Coronary artery (tissue), 2 donors: ENCODE measurements at regions not wholly inside any gene's neighbourhood (a gene's known extent, or its start where the extent isn't known, plus 50 kb on each side); places are given as distances from the start of the nearest gene placed in this dataset.

ENCODE experiments used
- DNase-seq: peaks from one replicate; pipeline ENCODE4 v3.0.0-alpha.2; 2017; ENCODE audit warnings: low spot score
- H3K27ac ChIP-seq, 2 donors: fragments of 200-600 bp; sonication (generic); one replicate each; pipeline ENCODE4 v1.5.1; 2016 to 2019
- H3K4me3 ChIP-seq: fragments of 200-600 bp; sonication (generic); 2 replicates; pipeline ENCODE4 v1.5.1; 2016; ENCODE audit warnings: mild to moderate bottlenecking, moderate library complexity
- CTCF ChIP-seq: fragments of 200-600 bp; sonication (generic); IDR thresholded peaks from one replicate; pipeline ENCODE4 v1.5.1; 2019; ENCODE audit warnings: antibody characterized with exemption

GRCh38 chr9:99561961-99562565 is 259.6 kb upstream of the NR4A3 start:
- Histone ChIP-seq H3K4me3 (no peak overlapping the region), H3K27ac (no peak overlapping the region)
- no peak for TF ChIP-seq CTCF
- no peak for DNase-seq

- Histone ChIP-seq H3K4me3 (no peak overlapping the region), H3K27ac (no peak overlapping the region)
- no peak for TF ChIP-seq CTCF
- no peak for DNase-seq
These were observed 258.3 kb upstream of the NR4A3 start for GRCh38 chr9:99563364-99563763.

GRCh38 chr9:99565203-99565602 is 256.5 kb upstream of the NR4A3 start:
- no peak for DNase-seq
- no peak overlapping the region for H3K27ac ChIP-seq
- TF ChIP-seq CTCF = no peak
- H3K4me3 ChIP-seq = no peak overlapping the region

GRCh38 chr9:99567436-99567835 is 254.2 kb upstream of the NR4A3 start:
- no peak overlapping the region for H3K4me3 ChIP-seq
- H3K27ac ChIP-seq = no peak overlapping the region
- no peak for TF ChIP-seq CTCF
- DNase-seq = no peak

GRCh38 chr9:99569840-99570239 is 251.8 kb upstream of the NR4A3 start:
- H3K27ac ChIP-seq = no peak overlapping the region
- no peak for DNase-seq
- no peak for TF ChIP-seq CTCF
- H3K4me3 ChIP-seq = no peak overlapping the region

- no peak overlapping the region for H3K4me3 ChIP-seq
- no peak for DNase-seq
- TF ChIP-seq CTCF = no peak
- H3K27ac ChIP-seq = no peak overlapping the region
These were observed 249.1 kb upstream of the NR4A3 start for GRCh38 chr9:99572567-99572966.

GRCh38 chr9:99573085-99573484 is 248.6 kb upstream of the NR4A3 start:
- no peak for DNase-seq
- no peak overlapping the region for H3K4me3 ChIP-seq
- no peak for TF ChIP-seq CTCF
- no peak overlapping the region for H3K27ac ChIP-seq
